GM23248 (cell line): ENCODE measurements at regions not wholly inside any gene's neighbourhood (a gene's known extent, or its start where the extent isn't known, plus 50 kb on each side); places are given as distances from the start of the nearest gene placed in this dataset.

Experiments used
- EZH2 ChIP-seq: fragments of 200-600 bp; sonication (generic); IDR thresholded peaks from 2 replicates; pipeline ENCODE4 v1.6.1; 2018; ENCODE audit warnings: antibody characterized with exemption, mild to moderate bottlenecking; ENCODE audit not compliant: insufficient read depth, poor library complexity, severe bottlenecking
- EZH2phosphoT487 ChIP-seq: fragments of 200-600 bp; sonication (generic); IDR thresholded peaks from 2 replicates; pipeline ENCODE4 v1.6.1; 2018; ENCODE audit warnings: antibody characterized with exemption, moderate library complexity, mild to moderate bottlenecking, low read depth; ENCODE audit not compliant: insufficient read depth

- no peak for TF ChIP-seq EZH2
- no peak for TF ChIP-seq EZH2phosphoT487
Measured at GRCh38 chr3:164470471-164470870, 607.8 kb downstream of the SI start.
